Neural crest cell (in vitro differentiated cells): ENCODE measurements at regions not wholly inside any gene's neighbourhood (a gene's known extent, or its start where the extent isn't known, plus 50 kb on each side); places are given as distances from the start of the nearest gene placed in this dataset.

Experiments used
- DNase-seq: peaks from one replicate; pipeline ENCODE4 v3.0.0; 2021; ENCODE audit warnings: low read depth, mixed read lengths, low spot score
- H3K27ac Mint-ChIP-seq: one replicate; pipeline ENCODE4 v1.8.0; 2021; ENCODE audit warnings: mild to moderate bottlenecking, mixed read lengths; ENCODE audit not compliant: unreplicated experiment
- H3K27me3 Mint-ChIP-seq: 2 replicates; pipeline ENCODE4 v1.8.0; 2021; ENCODE audit warnings: low read depth, mild to moderate bottlenecking, mixed read lengths
- H3K36me3 Mint-ChIP-seq: 2 replicates; pipeline ENCODE4 v1.8.0; 2021; ENCODE audit warnings: low read depth, mild to moderate bottlenecking, mixed read lengths
- H3K4me1 Mint-ChIP-seq: 2 replicates; pipeline ENCODE4 v1.8.0; 2021; ENCODE audit warnings: mixed read lengths
- H3K4me3 Mint-ChIP-seq: one replicate; pipeline ENCODE4 v1.8.0; 2021; ENCODE audit warnings: mild to moderate bottlenecking, mixed read lengths
- H3K9me3 Mint-ChIP-seq: 2 replicates; pipeline ENCODE4 v1.8.0; 2021; ENCODE audit warnings: mixed read lengths
- TF ChIP-seq, protein P1 (sequence below): fragments of 200-600 bp; sonication (generic); conservative IDR thresholded peaks from 2 replicates; pipeline ENCODE4 v1.5.0; 2021; ENCODE audit warnings: antibody characterized with exemption, mild to moderate bottlenecking

DNA sequence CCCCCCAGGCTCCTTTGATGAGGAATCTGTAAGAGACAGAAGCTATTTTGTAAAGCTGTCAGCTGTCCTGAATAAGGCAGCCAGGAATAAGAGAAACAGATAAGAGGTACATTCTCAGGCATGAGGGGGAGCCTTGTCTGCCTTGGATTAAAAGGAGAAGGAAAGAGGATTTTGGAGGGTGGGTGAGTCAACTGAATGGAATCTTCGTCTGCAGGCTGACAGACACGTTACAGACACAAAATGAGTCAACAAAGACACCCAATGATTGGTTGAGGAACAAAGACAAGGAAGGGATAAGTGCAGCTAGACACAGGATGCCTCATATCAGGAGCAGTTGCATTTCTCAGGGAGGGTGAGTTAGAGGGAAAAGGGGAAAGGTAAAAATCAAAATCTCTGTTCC lies 162.5 kb downstream of the OLFM4 start:
- peak overlapping the region; percentile 2 for H3K27ac Mint-ChIP-seq

DNA sequence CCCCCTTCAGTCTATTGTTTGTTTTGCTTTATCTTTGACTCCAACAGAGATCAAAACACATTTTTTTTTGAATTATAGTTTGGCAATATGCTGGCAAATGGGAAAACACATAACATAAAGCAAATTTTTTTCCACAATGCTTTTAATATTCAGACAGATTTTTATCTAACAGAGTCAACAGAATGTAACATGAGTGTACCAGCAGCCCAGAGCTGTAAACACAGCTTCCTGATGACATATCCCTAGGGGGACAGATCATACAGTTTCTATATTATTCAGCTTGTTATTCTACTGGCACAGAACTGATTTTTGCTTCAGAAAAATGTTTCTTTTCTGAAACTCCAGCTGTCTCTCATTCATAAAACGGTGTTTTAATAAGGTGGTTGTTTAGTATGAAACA lies 168.8 kb downstream of the OLFM4 start:
- Mint-ChIP-seq H3K27me3 (peaks cover 25% of the 10 kb centered on the region), H3K36me3 (no peaks in the 10 kb centered on the region), H3K4me3 (no peak overlapping the region), H3K27ac (no peak overlapping the region), H3K4me1 (peaks cover 3% of the 10 kb centered on the region), H3K9me3 (no peaks in the 10 kb centered on the region)
- no peak for DNase-seq
- TF ChIP-seq, protein P1, sequence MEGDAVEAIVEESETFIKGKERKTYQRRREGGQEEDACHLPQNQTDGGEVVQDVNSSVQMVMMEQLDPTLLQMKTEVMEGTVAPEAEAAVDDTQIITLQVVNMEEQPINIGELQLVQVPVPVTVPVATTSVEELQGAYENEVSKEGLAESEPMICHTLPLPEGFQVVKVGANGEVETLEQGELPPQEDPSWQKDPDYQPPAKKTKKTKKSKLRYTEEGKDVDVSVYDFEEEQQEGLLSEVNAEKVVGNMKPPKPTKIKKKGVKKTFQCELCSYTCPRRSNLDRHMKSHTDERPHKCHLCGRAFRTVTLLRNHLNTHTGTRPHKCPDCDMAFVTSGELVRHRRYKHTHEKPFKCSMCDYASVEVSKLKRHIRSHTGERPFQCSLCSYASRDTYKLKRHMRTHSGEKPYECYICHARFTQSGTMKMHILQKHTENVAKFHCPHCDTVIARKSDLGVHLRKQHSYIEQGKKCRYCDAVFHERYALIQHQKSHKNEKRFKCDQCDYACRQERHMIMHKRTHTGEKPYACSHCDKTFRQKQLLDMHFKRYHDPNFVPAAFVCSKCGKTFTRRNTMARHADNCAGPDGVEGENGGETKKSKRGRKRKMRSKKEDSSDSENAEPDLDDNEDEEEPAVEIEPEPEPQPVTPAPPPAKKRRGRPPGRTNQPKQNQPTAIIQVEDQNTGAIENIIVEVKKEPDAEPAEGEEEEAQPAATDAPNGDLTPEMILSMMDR, result no peak

More for the DNA sequence above, 162.5 kb downstream of the OLFM4 start:
- Mint-ChIP-seq H3K27me3 (no peaks in the 10 kb centered on the region), H3K4me1 (peaks cover 23% of the 10 kb centered on the region), H3K36me3 (no peaks in the 10 kb centered on the region), H3K9me3 (no peaks in the 10 kb centered on the region), H3K4me3 (no peak overlapping the region)
- DNase-seq, result no peak
- TF ChIP-seq, protein P1, result no peak

DNA sequence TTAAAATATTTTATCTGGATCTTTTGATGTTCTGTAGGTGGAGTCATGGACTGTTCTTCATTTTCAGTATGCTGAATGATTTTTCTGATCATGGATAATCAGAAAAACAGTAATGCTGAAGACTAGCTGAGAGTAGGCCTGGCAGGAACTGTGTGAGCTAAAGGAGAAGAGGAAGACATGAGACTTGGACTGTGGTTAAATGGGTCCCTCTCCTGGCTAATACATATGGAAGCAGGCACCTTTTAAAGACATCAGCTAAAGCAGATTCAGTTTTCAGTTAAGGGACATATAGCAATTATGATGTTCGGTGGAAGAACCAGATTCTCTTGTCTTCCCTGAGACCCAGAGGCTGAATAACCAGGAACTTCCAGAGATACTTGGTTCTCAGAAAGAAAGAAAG lies 169.4 kb downstream of the OLFM4 start:
- Mint-ChIP-seq H3K36me3 (no peaks in the 10 kb centered on the region), H3K9me3 (no peaks in the 10 kb centered on the region), H3K27me3 (peaks cover 31% of the 10 kb centered on the region), H3K27ac (no peak overlapping the region), H3K4me1 (no peaks in the 10 kb centered on the region), H3K4me3 (no peak overlapping the region)
- TF ChIP-seq, protein P1, result peak; percentile 36
- no peak for DNase-seq

DNA sequence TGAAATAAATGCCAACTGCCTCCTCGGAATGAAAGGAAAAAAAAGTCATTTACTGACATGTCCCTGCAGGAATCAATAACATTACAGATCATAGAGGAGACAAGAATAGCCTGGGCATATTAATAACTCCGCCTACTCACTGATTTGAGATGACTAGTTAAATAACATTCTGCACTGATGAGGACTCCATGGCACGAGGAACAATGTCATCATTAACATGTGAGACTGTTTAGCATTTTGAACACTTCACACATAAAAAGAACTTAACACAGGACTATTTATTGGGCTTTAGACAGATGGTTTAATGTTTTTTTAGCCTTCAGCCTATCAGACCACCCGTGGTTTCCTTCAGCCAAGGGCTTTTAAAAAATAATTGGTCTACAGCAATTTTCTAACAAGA lies 170.1 kb downstream of the OLFM4 start:
- TF ChIP-seq, protein P1, result no peak
- no peak overlapping the region for H3K27ac Mint-ChIP-seq
- no peaks in the 10 kb centered on the region for H3K36me3 Mint-ChIP-seq
- no peak for DNase-seq
- H3K27me3 Mint-ChIP-seq, result peaks cover 37% of the 10 kb centered on the region
- no peaks in the 10 kb centered on the region for H3K4me1 Mint-ChIP-seq
- H3K4me3 Mint-ChIP-seq, result no peak overlapping the region
- no peaks in the 10 kb centered on the region for H3K9me3 Mint-ChIP-seq

DNA sequence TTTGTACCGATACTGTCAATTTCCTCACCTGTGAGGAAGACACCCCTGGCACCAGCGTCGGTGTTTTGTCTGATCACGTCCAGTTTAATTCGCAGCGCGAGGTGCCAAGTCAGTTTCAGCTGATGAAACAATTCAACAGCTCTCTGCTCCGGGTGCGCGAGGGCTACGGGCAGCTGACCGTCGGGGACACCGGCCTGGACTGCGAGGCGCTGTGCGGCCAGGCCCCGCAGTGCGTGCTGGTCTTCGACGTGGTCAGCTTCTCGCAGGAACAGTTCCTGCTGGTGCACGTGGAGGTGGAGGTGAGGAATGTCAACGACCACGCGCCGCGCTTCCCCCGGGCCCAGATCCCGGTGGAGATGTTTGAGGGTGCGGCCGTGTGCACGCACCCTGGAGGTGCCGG lies 171.5 kb downstream of the OLFM4 start:
- H3K9me3 Mint-ChIP-seq, result no peaks in the 10 kb centered on the region
- DNase-seq, result no peak
- H3K4me3 Mint-ChIP-seq, result no peak overlapping the region
- no peaks in the 10 kb centered on the region for H3K4me1 Mint-ChIP-seq
- H3K27ac Mint-ChIP-seq, result no peak overlapping the region
- no peaks in the 10 kb centered on the region for H3K36me3 Mint-ChIP-seq
- H3K27me3 Mint-ChIP-seq, result peaks cover 48% of the 10 kb centered on the region
- TF ChIP-seq, protein P1, result no peak
